AG10803 (cell line): ENCODE measurements at regions not wholly inside any gene's neighbourhood (a gene's known extent, or its start where the extent isn't known, plus 50 kb on each side); places are given as distances from the start of the nearest gene placed in this dataset.
A peak's percentile ranks its signal among the peaks of the same experiment; 100 is the strongest.

Experiments
- DNase-seq: peaks from one replicate; pipeline ENCODE4 v3.0.0; 2010; ENCODE audit warnings: low read depth
- H3K4me3 ChIP-seq: 2 replicates; pipeline ENCODE4 v1.5.1; 2011; ENCODE audit warnings: mild to moderate bottlenecking, low read length, control low read depth
- TF ChIP-seq, protein P1 (sequence below): conservative IDR thresholded peaks from 2 replicates; pipeline ENCODE4 v1.5.1; 2011; ENCODE audit warnings: mild to moderate bottlenecking, low read length, control low read depth, inconsistent platforms

- TF ChIP-seq, protein P1, sequence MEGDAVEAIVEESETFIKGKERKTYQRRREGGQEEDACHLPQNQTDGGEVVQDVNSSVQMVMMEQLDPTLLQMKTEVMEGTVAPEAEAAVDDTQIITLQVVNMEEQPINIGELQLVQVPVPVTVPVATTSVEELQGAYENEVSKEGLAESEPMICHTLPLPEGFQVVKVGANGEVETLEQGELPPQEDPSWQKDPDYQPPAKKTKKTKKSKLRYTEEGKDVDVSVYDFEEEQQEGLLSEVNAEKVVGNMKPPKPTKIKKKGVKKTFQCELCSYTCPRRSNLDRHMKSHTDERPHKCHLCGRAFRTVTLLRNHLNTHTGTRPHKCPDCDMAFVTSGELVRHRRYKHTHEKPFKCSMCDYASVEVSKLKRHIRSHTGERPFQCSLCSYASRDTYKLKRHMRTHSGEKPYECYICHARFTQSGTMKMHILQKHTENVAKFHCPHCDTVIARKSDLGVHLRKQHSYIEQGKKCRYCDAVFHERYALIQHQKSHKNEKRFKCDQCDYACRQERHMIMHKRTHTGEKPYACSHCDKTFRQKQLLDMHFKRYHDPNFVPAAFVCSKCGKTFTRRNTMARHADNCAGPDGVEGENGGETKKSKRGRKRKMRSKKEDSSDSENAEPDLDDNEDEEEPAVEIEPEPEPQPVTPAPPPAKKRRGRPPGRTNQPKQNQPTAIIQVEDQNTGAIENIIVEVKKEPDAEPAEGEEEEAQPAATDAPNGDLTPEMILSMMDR: no peak
- H3K4me3 ChIP-seq: no peak overlapping the region
- DNase-seq: no peak
These were observed 416.9 kb downstream of the SLC6A15 start for GRCh38 chr12:84495711-84496110.

DNA sequence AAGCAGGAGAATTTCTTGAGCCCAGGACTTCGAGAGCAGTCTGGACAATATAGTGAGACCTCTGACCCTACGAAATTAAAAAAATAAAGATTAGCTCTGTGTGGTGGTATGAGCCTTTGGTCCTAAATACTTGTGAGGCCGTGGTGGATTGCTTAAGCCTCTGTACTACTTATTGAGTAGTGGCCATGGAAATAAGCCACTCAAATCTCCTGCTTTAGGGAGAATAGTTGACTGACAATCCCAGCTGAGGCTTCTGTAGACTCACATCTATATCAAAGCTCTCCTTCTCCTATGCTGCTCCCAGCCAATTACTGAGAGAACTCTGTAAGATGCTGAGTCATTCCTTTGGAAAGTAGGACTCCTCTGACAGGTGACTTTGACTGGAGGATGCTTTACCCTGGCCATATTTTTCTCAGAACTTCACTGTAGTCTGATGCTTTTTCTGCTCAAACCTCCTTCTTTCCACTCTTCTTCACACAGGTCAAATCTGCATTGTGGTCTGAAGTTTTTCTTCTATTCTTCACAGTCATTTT is 420.2 kb downstream of the SLC6A15 start:
- no peak for DNase-seq
- H3K4me3 ChIP-seq: no peak overlapping the region
- TF ChIP-seq, protein P1: no peak

DNA sequence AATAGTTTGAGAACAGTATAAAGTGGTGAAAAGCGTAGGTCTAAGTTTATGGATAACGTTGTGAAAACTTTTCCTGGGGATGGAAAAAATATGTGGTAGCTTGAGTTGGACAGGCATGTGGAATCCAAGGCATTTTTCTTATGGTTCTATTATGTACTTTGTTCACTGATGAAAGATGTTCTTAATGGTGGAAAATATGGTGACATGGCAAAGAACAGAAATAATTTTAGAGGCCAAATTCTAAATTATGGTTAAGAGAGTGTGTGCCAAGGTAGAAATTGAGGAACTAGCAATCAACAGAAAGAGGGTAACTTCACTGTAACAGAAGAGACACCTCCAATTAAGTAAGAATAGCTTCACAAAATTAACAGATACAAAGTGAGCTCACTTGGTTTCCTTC is 427.8 kb downstream of the SLC6A15 start:
- TF ChIP-seq, protein P1: no peak
- H3K4me3 ChIP-seq: no peak overlapping the region
- no peak for DNase-seq

- no peak for DNase-seq
- H3K4me3 ChIP-seq: no peak overlapping the region
- TF ChIP-seq, protein P1: no peak
These were observed 431.8 kb downstream of the SLC6A15 start for GRCh38 chr12:84480803-84481202.

DNA sequence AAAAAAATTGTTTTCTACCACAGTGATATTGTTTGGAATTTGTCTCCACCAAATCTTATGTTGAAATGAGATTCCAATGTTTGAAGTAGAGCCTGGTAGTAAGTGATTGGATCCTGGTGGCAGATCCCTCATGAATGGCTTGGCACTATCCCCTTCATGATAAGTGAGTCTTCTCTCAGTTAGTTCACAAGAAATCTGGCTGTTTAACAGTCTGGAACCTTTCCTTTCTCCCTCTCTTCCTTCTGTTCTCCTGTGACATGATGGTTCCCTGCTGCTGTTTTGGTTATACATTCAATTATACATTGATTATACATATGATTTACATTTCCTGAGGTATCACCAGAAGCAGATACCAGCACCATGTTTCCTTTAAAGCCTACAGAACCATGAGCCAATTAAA is 442.2 kb downstream of the SLC6A15 start:
- DNase-seq: no peak
- TF ChIP-seq, protein P1: no peak
- no peak overlapping the region for H3K4me3 ChIP-seq

GRCh38 chr12:84464616-84465015 is 448.0 kb downstream of the SLC6A15 start:
- DNase-seq: no peak
- TF ChIP-seq, protein P1: no peak
- no peak overlapping the region for H3K4me3 ChIP-seq

DNA sequence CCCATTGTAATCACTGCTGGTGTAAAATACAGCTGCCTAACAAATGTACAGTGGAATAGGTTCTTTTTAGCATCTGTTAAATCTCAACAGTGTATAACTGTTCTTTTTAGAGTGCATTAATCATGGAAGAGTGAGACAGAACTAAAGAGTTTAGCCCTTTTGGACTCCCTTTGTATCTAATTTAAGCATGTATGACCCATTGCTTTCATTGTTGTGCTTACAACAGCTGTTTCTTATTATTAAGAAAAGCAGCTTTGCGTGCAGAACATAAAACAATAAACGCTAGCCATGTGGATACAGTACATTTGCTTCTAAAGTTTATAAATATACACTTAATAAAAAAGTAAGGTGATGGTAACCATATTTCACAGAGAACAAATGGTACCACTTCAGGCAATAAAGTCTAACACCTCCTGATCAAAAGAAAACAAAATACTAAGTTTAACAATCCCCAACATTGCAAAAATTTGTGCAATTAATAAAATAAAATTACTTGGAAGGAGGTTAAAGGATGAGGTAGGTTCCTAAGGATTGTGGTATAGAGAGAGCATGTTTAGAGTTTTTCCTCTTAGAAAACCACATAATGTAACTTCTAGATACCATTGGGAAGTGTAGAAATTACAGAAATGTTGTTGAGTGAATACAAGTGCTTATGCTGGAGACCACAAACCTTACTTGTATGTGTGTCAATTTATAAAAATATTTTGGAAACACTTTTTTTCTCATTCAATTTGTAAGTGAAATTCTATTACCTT is 448.7 kb downstream of the SLC6A15 start:
- no peak overlapping the region for H3K4me3 ChIP-seq
- TF ChIP-seq, protein P1: no peak
- peak; percentile 88 for DNase-seq
